Mesendoderm (in vitro differentiated cells): ENCODE measurements at regions not wholly inside any gene's neighbourhood (a gene's known extent, or its start where the extent isn't known, plus 50 kb on each side); places are given as distances from the start of the nearest gene placed in this dataset.
"Not testable (repeated sequence)": the region's sequence is repeated elsewhere in the genome, so short reads cannot be mapped to it uniquely, and the experiment has no call there.

Source experiments
- DNase-seq: peaks from one replicate; pipeline ENCODE4 v3.0.0; 2013
- H2AK5ac ChIP-seq: 2 replicates; pipeline ENCODE4 v1.6.1; 2013; ENCODE audit warnings: low read length, inconsistent platforms
- H2BK120ac ChIP-seq: 2 replicates; pipeline ENCODE4 v1.6.1; 2013; ENCODE audit warnings: low read depth, mild to moderate bottlenecking, low read length, moderate library complexity, mixed read lengths
- H2BK15ac ChIP-seq: replicated peaks from 2 replicates; pipeline ENCODE4 v1.6.1; 2013; ENCODE audit warnings: low read depth, mild to moderate bottlenecking, moderate library complexity
- H2BK5ac ChIP-seq: 2 replicates; pipeline ENCODE4 v1.6.1; 2013; ENCODE audit warnings: low read length, inconsistent platforms
- H3K18ac ChIP-seq: 2 replicates; pipeline ENCODE4 v1.6.1; 2013; ENCODE audit warnings: mild to moderate bottlenecking, low read length, mixed read lengths
- H3K23ac ChIP-seq: one replicate; pipeline ENCODE4 v1.6.1; 2013; ENCODE audit warnings: low read length
- H3K27ac ChIP-seq: 2 replicates; pipeline ENCODE4 v1.5.1; 2013; ENCODE audit warnings: low read depth, mild to moderate bottlenecking, inconsistent platforms, low read length, moderate library complexity
- H3K27me3 ChIP-seq: 2 replicates; pipeline ENCODE4 v1.6.1; 2013; ENCODE audit warnings: low read length, control low read depth, mild to moderate bottlenecking, inconsistent platforms; ENCODE audit not compliant: insufficient read depth, poor library complexity
- H3K36me3 ChIP-seq: 2 replicates; pipeline ENCODE4 v1.6.1; 2013; ENCODE audit warnings: low read length, inconsistent platforms; ENCODE audit not compliant: control insufficient read depth, insufficient read depth
- H3K4ac ChIP-seq: one replicate; pipeline ENCODE4 v1.6.1; 2013; ENCODE audit warnings: low read depth, mild to moderate bottlenecking, low read length, moderate library complexity
- H3K4me1 ChIP-seq: 2 replicates; pipeline ENCODE4 v1.6.1; 2013; ENCODE audit warnings: low read depth, low read length, inconsistent platforms; ENCODE audit not compliant: control insufficient read depth
- H3K4me2 ChIP-seq: 2 replicates; pipeline ENCODE4 v1.6.1; 2013; ENCODE audit warnings: low read length
- H3K4me3 ChIP-seq: 2 replicates; pipeline ENCODE4 v1.5.1; 2013; ENCODE audit warnings: mild to moderate bottlenecking, low read length
- H3K56ac ChIP-seq: one replicate; pipeline ENCODE4 v1.6.1; 2013; ENCODE audit warnings: low read length
- H3K79me1 ChIP-seq: 2 replicates; pipeline ENCODE4 v1.6.1; 2013; ENCODE audit warnings: low read length, inconsistent platforms
- H3K79me2 ChIP-seq: 2 replicates; pipeline ENCODE4 v1.6.1; 2013; ENCODE audit warnings: mild to moderate bottlenecking, low read length; ENCODE audit not compliant: control insufficient read depth, insufficient read depth
- H3K9ac ChIP-seq: 2 replicates; pipeline ENCODE4 v1.6.1; 2013; ENCODE audit warnings: low read length, inconsistent platforms
- H4K5ac ChIP-seq: one replicate; pipeline ENCODE4 v1.6.1; 2013; ENCODE audit warnings: low read length
- H4K8ac ChIP-seq: one replicate; pipeline ENCODE4 v1.6.1; 2013; ENCODE audit warnings: low read depth, mild to moderate bottlenecking, control low read depth, low read length, moderate library complexity
- WGBS: extraction: QIAGEN DNeasy Blood & Tissue Kit; methylation state at CpG from one replicate; pipeline ENCODE4 v1.1.7; 2013; ENCODE audit warnings: low lambda C conversion rate, missing lambda C conversion rate; ENCODE audit not compliant: insufficient coverage; ENCODE audit errors: extremely low coverage; 5-methylcytosine and 5-hydroxymethylcytosine counted together

DNA sequence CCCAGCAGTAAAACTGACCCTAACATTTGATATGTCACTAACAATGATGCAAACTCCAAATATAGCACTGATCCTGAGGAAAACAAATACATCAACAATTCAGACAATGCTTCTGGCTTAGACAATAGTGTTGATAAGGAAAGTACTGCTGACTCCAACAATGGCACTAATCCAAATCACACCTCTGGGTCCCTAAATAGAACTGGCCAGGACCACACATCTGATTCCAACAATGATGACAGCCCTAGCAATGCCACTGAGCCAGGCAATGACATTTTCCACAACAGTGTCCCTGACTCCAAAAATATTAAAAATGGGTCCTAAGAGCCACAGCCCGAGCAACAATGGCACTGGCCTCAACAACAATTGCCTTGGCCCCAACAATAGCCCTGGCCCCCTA lies 243.1 kb upstream of the APOOL start:
- no peak overlapping the region for H3K27ac ChIP-seq
- H2AK5ac ChIP-seq = no peak overlapping the region
- H3K9ac ChIP-seq = no peak overlapping the region
- H3K36me3 ChIP-seq = no peaks in the 10 kb centered on the region
- no peak overlapping the region for H3K4me3 ChIP-seq
- H4K8ac ChIP-seq = no peak overlapping the region
- no peak overlapping the region for H2BK15ac ChIP-seq
- H3K4ac ChIP-seq = no peak overlapping the region
- no peak overlapping the region for H4K5ac ChIP-seq
- no peak overlapping the region for H2BK5ac ChIP-seq
- WGBS = no CpG with 5 or more reads among the region's 1 CpG
- no peak overlapping the region for H2BK120ac ChIP-seq
- H3K4me1 ChIP-seq = no peaks in the 10 kb centered on the region
- DNase-seq = no peak
- H3K4me2 ChIP-seq = no peak overlapping the region
- H3K79me1 ChIP-seq = no peaks in the 10 kb centered on the region
- no peaks in the 10 kb centered on the region for H3K79me2 ChIP-seq
- no peak overlapping the region for H3K23ac ChIP-seq
- H3K56ac ChIP-seq = no peak overlapping the region
- no peak overlapping the region for H3K18ac ChIP-seq
- H3K27me3 ChIP-seq = no peaks in the 10 kb centered on the region

DNA sequence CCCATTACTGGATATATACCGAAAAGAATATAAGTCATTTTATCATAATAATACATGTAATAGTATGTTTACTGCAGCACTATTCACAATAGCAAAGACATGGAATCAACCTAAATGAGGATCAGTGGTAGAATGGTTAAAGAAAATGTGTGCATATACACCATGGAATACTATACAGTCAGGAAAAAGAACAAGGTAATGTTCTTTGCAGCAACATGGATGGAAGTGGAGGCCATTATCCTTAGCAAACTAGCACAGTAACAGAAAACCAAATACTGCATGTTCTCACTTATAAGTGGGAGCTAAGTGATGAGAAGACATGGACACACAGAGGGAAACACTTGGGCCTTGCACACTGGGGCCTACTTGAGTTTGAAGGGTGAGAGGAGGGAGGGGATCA lies 207.4 kb upstream of the APOOL start:
- Histone ChIP-seq H3K18ac (no peak overlapping the region), H2BK120ac (no peak overlapping the region), H3K79me1 (no peaks in the 10 kb centered on the region)

DNA sequence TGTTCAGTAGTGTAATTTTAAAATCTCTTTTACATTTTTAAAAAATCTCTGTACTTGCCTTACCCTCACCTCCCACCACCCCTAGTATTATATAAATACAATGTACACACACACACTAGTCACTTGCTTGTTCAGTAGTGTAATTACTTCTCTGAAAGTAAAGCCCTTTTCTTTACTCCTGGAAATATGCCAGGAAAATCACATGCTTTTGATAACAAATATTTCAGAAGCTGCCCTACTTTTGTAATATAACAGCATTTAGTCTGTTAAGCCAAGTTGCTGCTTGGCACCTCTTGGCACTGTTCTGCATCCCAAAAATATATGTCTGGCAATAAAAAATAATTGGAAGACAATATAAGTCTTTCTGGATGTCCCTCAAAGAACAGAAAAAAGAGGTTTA lies 172.8 kb upstream of the APOOL start:
- H3K79me2 ChIP-seq = no peaks in the 10 kb centered on the region
- H2BK15ac ChIP-seq = no peak overlapping the region
- H2BK120ac ChIP-seq = no peak overlapping the region
- H2BK5ac ChIP-seq = no peak overlapping the region
- no peak overlapping the region for H3K23ac ChIP-seq
- DNase-seq = no peak
- H3K4me3 ChIP-seq = no peak overlapping the region
- H3K4ac ChIP-seq = no peak overlapping the region
- no peaks in the 10 kb centered on the region for H3K27me3 ChIP-seq
- no peak overlapping the region for H3K27ac ChIP-seq
- H3K79me1 ChIP-seq = no peaks in the 10 kb centered on the region
- H3K4me1 ChIP-seq = no peaks in the 10 kb centered on the region
- H3K4me2 ChIP-seq = no peak overlapping the region
- H3K18ac ChIP-seq = no peak overlapping the region
- H2AK5ac ChIP-seq = no peak overlapping the region
- H4K8ac ChIP-seq = no peak overlapping the region
- no peak overlapping the region for H3K9ac ChIP-seq
- no peak overlapping the region for H4K5ac ChIP-seq
- no peaks in the 10 kb centered on the region for H3K36me3 ChIP-seq
- H3K56ac ChIP-seq = no peak overlapping the region

More for the DNA sequence above, 207.4 kb upstream of the APOOL start:
- Histone ChIP-seq H3K27me3 (no peaks in the 10 kb centered on the region), H3K79me2 (no peaks in the 10 kb centered on the region), H3K4me3 (no peak overlapping the region), H3K23ac (no peak overlapping the region), H3K56ac (no peak overlapping the region), H3K36me3 (no peaks in the 10 kb centered on the region), H3K4ac (no peak overlapping the region), H2AK5ac (no peak overlapping the region), H2BK5ac (no peak overlapping the region), H3K4me1 (no peaks in the 10 kb centered on the region), H3K9ac (no peak overlapping the region), H4K8ac (no peak overlapping the region), H3K4me2 (no peak overlapping the region), H2BK15ac (no peak overlapping the region), H4K5ac (no peak overlapping the region), H3K27ac (no peak overlapping the region)
- WGBS = no CpG with 5 or more reads among the region's 1 CpG
- DNase-seq = no peak

DNA sequence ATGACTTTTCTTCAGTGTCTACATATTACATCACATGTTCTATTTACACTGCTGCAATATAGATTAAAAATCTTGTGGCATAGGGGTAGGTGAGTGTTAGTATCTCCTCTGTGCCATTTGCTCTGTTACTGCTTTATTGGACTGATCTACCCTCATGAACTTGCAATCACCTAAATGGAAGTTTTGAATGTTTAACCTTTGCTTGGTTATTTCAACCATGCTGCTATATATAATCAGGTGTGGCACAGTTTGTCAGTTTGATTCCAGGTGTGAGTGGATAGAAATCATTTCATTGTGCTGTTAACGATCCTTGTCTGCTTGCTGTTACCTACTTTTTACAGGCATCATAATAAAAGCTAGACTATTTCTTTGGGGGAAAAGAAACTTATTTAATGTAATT lies 157.1 kb upstream of the APOOL start:
- not testable (repeated sequence) for H3K36me3 ChIP-seq, H3K4me2 ChIP-seq, H3K79me2 ChIP-seq, DNase-seq, H3K23ac ChIP-seq, H3K79me1 ChIP-seq, H3K18ac ChIP-seq, H4K5ac ChIP-seq, H3K4me3 ChIP-seq, H2BK15ac ChIP-seq, H2BK120ac ChIP-seq, H3K4ac ChIP-seq, H4K8ac ChIP-seq, H3K27me3 ChIP-seq, H3K9ac ChIP-seq, H3K4me1 ChIP-seq, H3K56ac ChIP-seq, H2AK5ac ChIP-seq, H3K27ac ChIP-seq, H2BK5ac ChIP-seq
- no CpG with 5 or more reads among the region's 1 CpG for WGBS

DNA sequence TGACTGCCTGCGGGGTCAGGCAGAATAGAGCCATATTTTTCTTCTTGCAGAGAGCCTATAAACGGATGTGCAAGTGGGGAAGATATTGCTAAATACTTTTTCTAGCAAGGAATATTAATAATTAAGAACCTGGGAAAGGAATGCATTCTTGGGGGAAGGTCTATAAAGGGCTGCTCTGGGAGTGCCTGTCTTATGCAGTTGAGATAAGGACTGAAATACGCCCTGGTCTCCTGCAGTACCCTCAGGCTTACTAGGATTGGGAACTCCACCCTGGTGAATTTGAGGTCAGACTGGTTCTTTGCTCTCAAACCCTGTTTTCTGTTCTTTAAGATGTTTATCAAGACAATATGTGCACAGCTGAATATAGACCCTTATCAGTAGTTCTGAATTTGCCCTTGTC lies 152.5 kb upstream of the APOOL start:
- H3K18ac ChIP-seq, H3K36me3 ChIP-seq, DNase-seq, H3K27ac ChIP-seq, H3K27me3 ChIP-seq, H3K56ac ChIP-seq, H2BK15ac ChIP-seq, H3K9ac ChIP-seq, H3K23ac ChIP-seq, H3K4me3 ChIP-seq, H3K4me1 ChIP-seq, H2BK5ac ChIP-seq, H3K79me1 ChIP-seq, H3K4me2 ChIP-seq, H4K5ac ChIP-seq, H2BK120ac ChIP-seq, H4K8ac ChIP-seq, H3K4ac ChIP-seq, H3K79me2 ChIP-seq, H2AK5ac ChIP-seq: not testable (repeated sequence)
- WGBS = no CpG with 5 or more reads among the region's 3 CpGs

DNA sequence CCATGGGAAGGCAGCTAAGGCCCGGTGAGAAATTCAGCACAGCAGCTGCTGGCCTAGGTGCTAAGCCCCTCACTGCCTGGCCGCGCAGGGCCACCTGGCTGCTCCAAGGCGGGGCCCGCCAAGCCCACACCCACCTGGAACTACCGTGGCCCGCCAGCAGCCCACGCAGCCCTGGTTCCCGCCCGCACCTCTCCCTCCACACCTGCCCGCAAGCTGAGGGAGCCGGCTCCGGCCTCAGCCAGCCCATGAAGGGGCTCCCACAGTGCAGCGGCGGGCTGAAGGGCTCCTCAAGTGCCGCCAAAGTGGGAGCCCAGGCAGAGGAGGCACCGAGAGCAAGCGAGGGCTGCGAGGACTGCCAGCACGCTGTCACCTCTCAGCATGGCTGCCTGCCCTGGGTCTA lies 146.9 kb upstream of the APOOL start:
- not testable (repeated sequence) for H3K4me1 ChIP-seq

More for the DNA sequence above, 146.9 kb upstream of the APOOL start:
- H2BK120ac ChIP-seq, H3K4me2 ChIP-seq, H3K9ac ChIP-seq, H3K18ac ChIP-seq, DNase-seq, H3K79me1 ChIP-seq, H2BK5ac ChIP-seq, H4K5ac ChIP-seq, H3K36me3 ChIP-seq, H3K79me2 ChIP-seq, H3K4me3 ChIP-seq, H2BK15ac ChIP-seq, H4K8ac ChIP-seq, H3K23ac ChIP-seq, H2AK5ac ChIP-seq, H3K56ac ChIP-seq, H3K27ac ChIP-seq, H3K27me3 ChIP-seq: not testable (repeated sequence)
- peak overlapping the region; percentile 16 for H3K4ac ChIP-seq
- no CpG with 5 or more reads among the region's 20 CpGs for WGBS
